ENCODE measurements at regions not wholly inside any gene's neighbourhood (a gene's known extent, or its start where the extent isn't known, plus 50 kb on each side); places are given as distances from the start of the nearest gene placed in this dataset.

GRCh38 chr6:40717411-40718057 is 130.4 kb upstream of the LRFN2 start:
- DNase-seq: no peak

- no peak for DNase-seq
Observed at GRCh38 chr6:40715570-40716403, 128.6 kb upstream of the LRFN2 start.

GRCh38 chr6:40714576-40715564 is 127.7 kb upstream of the LRFN2 start:
- no peak for DNase-seq

- no peak for DNase-seq
Observed at GRCh38 chr6:40714143-40714542, 127.0 kb upstream of the LRFN2 start.

- DNase-seq: no peak
Observed at GRCh38 chr6:40713002-40713719, 126.0 kb upstream of the LRFN2 start.

- no peak for DNase-seq
Observed at GRCh38 chr6:40710626-40711330, 123.6 kb upstream of the LRFN2 start.

- DNase-seq: no peak
Observed at GRCh38 chr6:40708049-40708448, 120.9 kb upstream of the LRFN2 start.

GRCh38 chr6:40706178-40706577 is 119.0 kb upstream of the LRFN2 start:
- DNase-seq: no peak

- no peak for DNase-seq
Observed at GRCh38 chr6:40705354-40705753, 118.2 kb upstream of the LRFN2 start.

GRCh38 chr6:40701352-40702007 is 114.3 kb upstream of the LRFN2 start:
- DNase-seq: no peak

- no peak for DNase-seq
Observed at GRCh38 chr6:40700006-40700580, 112.9 kb upstream of the LRFN2 start.

- DNase-seq: no peak
Observed at GRCh38 chr6:40695750-40696415, 108.7 kb upstream of the LRFN2 start.

- no peak for DNase-seq
Observed at GRCh38 chr6:40695114-40695513, 108.0 kb upstream of the LRFN2 start.

- DNase-seq: no peak
Observed at GRCh38 chr6:40693768-40694167, 106.6 kb upstream of the LRFN2 start.

- no peak for DNase-seq
Observed at GRCh38 chr6:40692337-40692736, 105.2 kb upstream of the LRFN2 start.

GRCh38 chr6:40689185-40689584 is 102.0 kb upstream of the LRFN2 start:
- no peak for DNase-seq

- DNase-seq: no peak
Observed at GRCh38 chr6:40688214-40688761, 101.1 kb upstream of the LRFN2 start.

GRCh38 chr6:40685862-40686261 is 98.7 kb upstream of the LRFN2 start:
- DNase-seq: no peak

GRCh38 chr6:40681622-40682021 is 94.5 kb upstream of the LRFN2 start:
- DNase-seq: no peak

GRCh38 chr6:40678941-40679340 is 91.8 kb upstream of the LRFN2 start:
- DNase-seq: no peak
